Stomach (tissue), 4 donors: ENCODE measurements at regions not wholly inside any gene's neighbourhood (a gene's known extent, or its start where the extent isn't known, plus 50 kb on each side); places are given as distances from the start of the nearest gene placed in this dataset.

ENCODE experiments used
- CTCF ChIP-seq, 7 experiments: fragments of 450-650 bp in 4 of 7; fragments of 200-600 bp in 3 of 7; sonication (generic) in 3 of 7; IDR thresholded peaks; one replicate each; pipeline ENCODE4 v1.5.1; 2016 to 2019; ENCODE audit warnings: antibody characterized with exemption in 7 of 7, control low read depth in 2 of 7, mild to moderate bottlenecking in 1 of 7
- POLR2AphosphoS5 ChIP-seq, 3 donors: sonication (generic); formaldehyde crosslinking; IDR thresholded peaks; one replicate each; pipeline ENCODE4 v1.6.1; 2016; ENCODE audit warnings: antibody characterized with exemption in 3 of 3

DNA sequence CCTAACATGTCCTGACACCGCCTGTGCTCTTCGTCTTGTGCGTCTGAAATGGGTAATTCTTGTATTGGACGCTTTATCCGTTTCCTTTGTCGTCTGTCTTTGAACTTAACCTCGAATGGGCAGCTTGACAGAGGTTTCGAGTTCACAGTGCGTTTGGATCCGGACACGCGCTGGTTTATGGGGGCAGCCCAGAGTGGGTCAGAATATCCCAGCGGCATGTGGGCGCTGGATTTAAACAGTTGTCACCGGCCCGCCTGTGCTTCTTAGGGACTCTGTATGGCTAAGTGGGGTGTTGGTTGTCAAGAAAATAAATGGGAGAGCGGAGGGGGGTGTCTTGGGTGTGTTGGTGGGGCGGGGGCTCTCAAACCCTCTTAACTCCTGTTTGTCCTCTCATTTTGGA, 363.5 kb upstream of the AMELY start:
- TF ChIP-seq CTCF (IDR thresholded peaks at IDR 0.05) (no peak), POLR2AphosphoS5 (IDR thresholded peaks at IDR 0.05) (no peak)
